Astrocyte (in vitro differentiated cells and primary cell): ENCODE measurements at regions not wholly inside any gene's neighbourhood (a gene's known extent, or its start where the extent isn't known, plus 50 kb on each side); places are given as distances from the start of the nearest gene placed in this dataset.
A peak's percentile ranks its signal among the peaks of the same experiment; 100 is the strongest.
"Not testable (repeated sequence)": the region's sequence is repeated elsewhere in the genome, so short reads cannot be mapped to it uniquely, and the experiment has no call there.

Experiments
- DNase-seq: peaks from one replicate; pipeline ENCODE4 v3.0.0-alpha.2; 2010; ENCODE audit warnings: low read depth
- FAIRE-seq: peaks from 2 replicates; lab custom pipeline; 2011; peaks lifted over from hg19 to GRCh38; lab: Jason Lieb, UNC
- H2AFZ ChIP-seq: 2 replicates; pipeline ENCODE4 v1.6.0; 2012; ENCODE audit warnings: low read depth, low read length, inconsistent platforms
- H3K27ac ChIP-seq: 2 replicates; pipeline ENCODE4 v1.5.1; 2011; ENCODE audit warnings: low read depth, low read length, inconsistent platforms
- H3K27me3 ChIP-seq: 2 replicates; pipeline ENCODE4 v1.6.0; 2011; ENCODE audit warnings: low read length, inconsistent platforms; ENCODE audit not compliant: insufficient read depth
- H3K36me3 ChIP-seq: 2 replicates; pipeline ENCODE4 v1.5.1; 2011; ENCODE audit warnings: low read length, inconsistent platforms; ENCODE audit not compliant: insufficient read depth
- H3K4me1 ChIP-seq: 2 replicates; pipeline ENCODE4 v1.5.1; 2011; ENCODE audit warnings: low read length, inconsistent platforms; ENCODE audit not compliant: insufficient read depth
- H3K4me2 ChIP-seq: 2 replicates; pipeline ENCODE4 v1.6.0; 2012; ENCODE audit warnings: low read length, inconsistent platforms
- H3K4me3 ChIP-seq: 2 replicates; pipeline ENCODE4 v1.5.1; 2011; ENCODE audit warnings: low read depth, mild to moderate bottlenecking, low read length, inconsistent platforms; ENCODE audit not compliant: insufficient read depth
- H3K79me2 ChIP-seq: 2 replicates; pipeline ENCODE4 v1.6.0; 2012; ENCODE audit warnings: mild to moderate bottlenecking, low read length, inconsistent platforms; ENCODE audit not compliant: insufficient read depth
- H3K9ac ChIP-seq: 2 replicates; pipeline ENCODE4 v1.6.0; 2012; ENCODE audit warnings: mild to moderate bottlenecking, low read length, inconsistent platforms
- H3K9me3 ChIP-seq: 2 replicates; pipeline ENCODE4 v1.5.1; 2012; ENCODE audit warnings: low read depth, mild to moderate bottlenecking, low read length, inconsistent platforms; ENCODE audit not compliant: insufficient read depth
- H4K20me1 ChIP-seq: 2 replicates; pipeline ENCODE4 v1.6.0; 2012; ENCODE audit warnings: low read length, inconsistent platforms; ENCODE audit not compliant: insufficient read depth
- H3K27ac Mint-ChIP-seq: one replicate; pipeline ENCODE4 v1.8.0; 2021; ENCODE audit warnings: mild to moderate bottlenecking, mixed read lengths; ENCODE audit not compliant: unreplicated experiment
- H3K27me3 Mint-ChIP-seq: one replicate; pipeline ENCODE4 v1.8.0; 2021; ENCODE audit warnings: low read depth, mixed read lengths; ENCODE audit not compliant: unreplicated experiment
- H3K36me3 Mint-ChIP-seq: one replicate; pipeline ENCODE4 v1.8.0; 2021; ENCODE audit warnings: low read depth, mixed read lengths; ENCODE audit not compliant: unreplicated experiment
- H3K4me1 Mint-ChIP-seq: one replicate; pipeline ENCODE4 v1.8.0; 2021; ENCODE audit warnings: low read depth, mixed read lengths; ENCODE audit not compliant: unreplicated experiment
- H3K4me3 Mint-ChIP-seq: one replicate; pipeline ENCODE4 v1.8.0; 2021; ENCODE audit warnings: mild to moderate bottlenecking, moderate library complexity, mixed read lengths; ENCODE audit not compliant: unreplicated experiment
- H3K9me3 Mint-ChIP-seq: one replicate; pipeline ENCODE4 v1.8.0; 2021; ENCODE audit warnings: mild to moderate bottlenecking, mixed read lengths; ENCODE audit not compliant: unreplicated experiment
- EZH2 ChIP-seq: IDR thresholded peaks from 2 replicates; pipeline ENCODE4 v1.6.1; 2012; ENCODE audit warnings: mild to moderate bottlenecking, low read length, inconsistent platforms; ENCODE audit not compliant: insufficient read depth
- TF ChIP-seq, protein P1 (sequence below): IDR thresholded peaks from 2 replicates; pipeline ENCODE4 v1.5.1; 2011; ENCODE audit warnings: low read depth, mild to moderate bottlenecking, inconsistent platforms, low read length, moderate library complexity; ENCODE audit not compliant: insufficient read depth

DNA sequence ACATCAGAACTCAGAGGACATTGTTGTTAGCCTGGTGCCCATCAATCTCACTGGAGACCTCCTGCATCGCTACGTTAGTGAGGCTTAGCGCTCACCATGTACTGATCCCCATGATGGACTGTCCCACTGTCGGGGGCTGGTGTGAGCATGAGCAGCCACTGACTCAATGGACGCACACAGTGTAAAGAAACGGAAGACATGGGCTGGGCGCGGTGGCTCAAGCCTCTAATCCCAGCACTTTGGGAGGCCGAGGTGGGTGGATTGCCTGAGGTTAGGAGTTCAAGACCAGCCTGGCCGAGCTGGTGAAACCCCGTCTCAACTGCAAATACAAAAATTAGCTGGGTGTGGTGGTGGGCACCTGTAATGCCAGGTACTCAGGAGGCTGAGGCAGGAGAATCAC lies 112.9 kb downstream of the CRYBB2 start:
- H3K27ac ChIP-seq, result no peak overlapping the region

DNA sequence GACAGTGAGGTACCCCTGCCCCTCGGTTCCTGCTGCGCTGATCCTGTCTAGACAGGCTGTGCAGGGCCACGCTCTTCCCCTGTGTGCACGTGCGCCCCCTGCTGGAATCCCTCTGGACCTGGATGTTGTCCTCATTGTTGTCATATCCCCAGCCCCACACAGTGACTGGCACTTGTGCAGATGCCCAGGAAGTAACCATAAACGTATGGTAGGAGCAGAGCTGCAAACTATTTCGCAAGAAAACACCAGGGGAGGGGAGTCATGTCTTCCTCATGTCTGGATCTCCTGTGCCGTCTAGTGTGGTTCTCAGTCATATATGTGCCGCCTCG lies 114.7 kb downstream of the CRYBB2 start:
- Mint-ChIP-seq H3K27ac (no peak overlapping the region), H3K4me3 (no peak overlapping the region), H3K27me3 (peaks cover 6% of the 10 kb centered on the region), H3K36me3 (no peaks in the 10 kb centered on the region), H3K4me1 (no peaks in the 10 kb centered on the region), H3K9me3 (no peaks in the 10 kb centered on the region)
- no peak for FAIRE-seq
- Histone ChIP-seq H4K20me1 (no peaks in the 10 kb centered on the region), H3K36me3 (no peaks in the 10 kb centered on the region), H2AFZ (no peak overlapping the region), H3K79me2 (no peaks in the 10 kb centered on the region), H3K4me3 (no peak overlapping the region), H3K9ac (no peak overlapping the region), H3K27me3 (no peaks in the 10 kb centered on the region), H3K27ac (no peak overlapping the region), H3K9me3 (no peaks in the 10 kb centered on the region), H3K4me2 (no peak overlapping the region), H3K4me1 (no peaks in the 10 kb centered on the region)
- DNase-seq, result no peak
- TF ChIP-seq EZH2, result no peak
- TF ChIP-seq, protein P1, sequence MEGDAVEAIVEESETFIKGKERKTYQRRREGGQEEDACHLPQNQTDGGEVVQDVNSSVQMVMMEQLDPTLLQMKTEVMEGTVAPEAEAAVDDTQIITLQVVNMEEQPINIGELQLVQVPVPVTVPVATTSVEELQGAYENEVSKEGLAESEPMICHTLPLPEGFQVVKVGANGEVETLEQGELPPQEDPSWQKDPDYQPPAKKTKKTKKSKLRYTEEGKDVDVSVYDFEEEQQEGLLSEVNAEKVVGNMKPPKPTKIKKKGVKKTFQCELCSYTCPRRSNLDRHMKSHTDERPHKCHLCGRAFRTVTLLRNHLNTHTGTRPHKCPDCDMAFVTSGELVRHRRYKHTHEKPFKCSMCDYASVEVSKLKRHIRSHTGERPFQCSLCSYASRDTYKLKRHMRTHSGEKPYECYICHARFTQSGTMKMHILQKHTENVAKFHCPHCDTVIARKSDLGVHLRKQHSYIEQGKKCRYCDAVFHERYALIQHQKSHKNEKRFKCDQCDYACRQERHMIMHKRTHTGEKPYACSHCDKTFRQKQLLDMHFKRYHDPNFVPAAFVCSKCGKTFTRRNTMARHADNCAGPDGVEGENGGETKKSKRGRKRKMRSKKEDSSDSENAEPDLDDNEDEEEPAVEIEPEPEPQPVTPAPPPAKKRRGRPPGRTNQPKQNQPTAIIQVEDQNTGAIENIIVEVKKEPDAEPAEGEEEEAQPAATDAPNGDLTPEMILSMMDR, result peak; percentile 12

More for the DNA sequence above, 112.9 kb downstream of the CRYBB2 start:
- Histone ChIP-seq H3K79me2 (no peaks in the 10 kb centered on the region), H4K20me1 (no peaks in the 10 kb centered on the region), H3K9ac (no peak overlapping the region), H3K9me3 (no peaks in the 10 kb centered on the region), H2AFZ (no peak overlapping the region), H3K4me1 (no peaks in the 10 kb centered on the region), H3K4me2 (no peak overlapping the region), H3K27me3 (no peaks in the 10 kb centered on the region), H3K4me3 (no peak overlapping the region), H3K36me3 (no peaks in the 10 kb centered on the region)
- peaks cover 6% of the 10 kb centered on the region for H3K27me3 Mint-ChIP-seq
- H3K27ac Mint-ChIP-seq, result no peak overlapping the region
- H3K9me3 Mint-ChIP-seq, result no peaks in the 10 kb centered on the region
- DNase-seq (no peak), FAIRE-seq (no peak)
- H3K4me3 Mint-ChIP-seq, result no peak overlapping the region
- no peaks in the 10 kb centered on the region for H3K36me3 Mint-ChIP-seq
- no peaks in the 10 kb centered on the region for H3K4me1 Mint-ChIP-seq
- no peak for TF ChIP-seq EZH2
- TF ChIP-seq, protein P1, result no peak

DNA sequence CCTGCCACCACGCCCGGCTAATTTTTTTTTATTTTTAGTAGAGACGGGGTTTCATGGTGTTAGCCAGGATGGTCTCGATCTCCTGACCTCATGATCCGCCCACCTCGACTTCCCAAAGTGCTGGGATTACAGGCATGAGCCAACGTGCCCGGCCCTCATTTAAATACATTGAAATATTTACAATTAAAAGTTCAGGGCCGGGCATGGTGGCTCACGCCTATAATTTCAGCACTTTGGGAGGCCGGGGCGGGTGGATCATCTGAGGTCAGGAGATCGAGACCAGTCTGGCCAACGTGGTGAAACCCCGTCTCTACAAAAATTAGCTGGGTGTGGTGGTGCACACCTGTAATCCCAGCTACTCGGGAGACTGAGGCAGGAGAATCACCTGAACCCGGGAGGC lies 115.2 kb downstream of the CRYBB2 start:
- not testable (repeated sequence) for DNase-seq, H3K4me1 ChIP-seq, H4K20me1 ChIP-seq, H3K36me3 Mint-ChIP-seq, H3K27me3 ChIP-seq, H3K4me3 ChIP-seq, H3K4me1 Mint-ChIP-seq, H3K27me3 Mint-ChIP-seq, H3K4me3 Mint-ChIP-seq, H3K9ac ChIP-seq, H3K9me3 Mint-ChIP-seq, H3K27ac ChIP-seq, H3K4me2 ChIP-seq, H3K27ac Mint-ChIP-seq, H3K36me3 ChIP-seq, H3K79me2 ChIP-seq, FAIRE-seq, H3K9me3 ChIP-seq, H2AFZ ChIP-seq

DNA sequence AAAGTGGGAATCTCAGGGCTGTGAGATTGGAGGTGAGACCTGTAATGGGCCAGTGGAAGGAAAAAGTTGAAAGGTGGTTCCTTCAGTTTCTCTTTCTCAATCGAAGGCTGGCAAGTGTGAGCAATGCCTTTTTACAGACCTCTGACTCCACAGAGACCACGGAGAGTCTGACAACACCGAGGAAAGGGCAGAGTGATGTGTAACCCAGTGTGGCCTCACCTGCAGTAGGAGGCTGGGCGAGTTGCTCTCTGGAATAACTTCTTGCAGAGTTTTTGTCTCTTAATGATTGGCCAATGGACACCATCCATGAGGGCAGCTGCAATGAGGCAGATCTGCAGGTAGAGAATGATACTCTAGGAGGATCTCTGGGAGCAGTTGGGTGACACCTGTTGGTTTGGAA lies 115.8 kb downstream of the CRYBB2 start:
- H4K20me1 ChIP-seq, H3K9ac ChIP-seq, H3K9me3 Mint-ChIP-seq, FAIRE-seq, H3K27ac Mint-ChIP-seq, H3K79me2 ChIP-seq, H3K27me3 Mint-ChIP-seq, H3K27ac ChIP-seq, DNase-seq, H3K4me1 ChIP-seq, H3K4me1 Mint-ChIP-seq, H3K4me2 ChIP-seq, H3K27me3 ChIP-seq, H3K4me3 ChIP-seq, H2AFZ ChIP-seq, H3K36me3 Mint-ChIP-seq, H3K4me3 Mint-ChIP-seq, H3K9me3 ChIP-seq, H3K36me3 ChIP-seq: not testable (repeated sequence)

DNA sequence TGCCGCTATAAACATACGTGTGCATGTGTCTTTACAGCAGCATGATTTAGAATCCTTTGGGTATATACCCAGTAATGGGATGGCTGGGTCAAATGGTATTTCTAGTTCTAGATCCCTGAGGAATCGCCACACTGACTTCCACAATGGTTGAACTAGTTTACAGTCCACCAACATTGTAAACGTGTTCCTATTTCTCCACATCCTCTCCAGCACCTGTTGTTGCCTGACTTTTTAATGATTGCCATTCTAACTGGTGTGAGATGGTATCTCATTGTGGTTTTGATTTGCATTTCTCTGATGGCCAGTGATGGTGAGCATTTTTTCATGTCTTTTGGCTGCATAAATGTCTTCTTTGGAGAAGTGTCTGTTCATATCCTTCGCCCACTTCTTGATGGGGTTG lies 121.1 kb downstream of the CRYBB2 start:
- H3K27ac ChIP-seq, H3K4me2 ChIP-seq, H3K27ac Mint-ChIP-seq, H3K36me3 ChIP-seq, H3K4me1 Mint-ChIP-seq, H3K27me3 ChIP-seq, H4K20me1 ChIP-seq, H3K9me3 ChIP-seq, FAIRE-seq, H3K79me2 ChIP-seq, H3K4me3 ChIP-seq, DNase-seq, H3K9ac ChIP-seq, H2AFZ ChIP-seq, H3K4me1 ChIP-seq, H3K4me3 Mint-ChIP-seq, H3K27me3 Mint-ChIP-seq: not testable (repeated sequence)
- peaks cover 10% of the 10 kb centered on the region for H3K36me3 Mint-ChIP-seq
- H3K9me3 Mint-ChIP-seq, result peaks cover 14% of the 10 kb centered on the region
